ENCODE measurements at regions not wholly inside any gene's neighbourhood (a gene's known extent, or its start where the extent isn't known, plus 50 kb on each side); places are given as distances from the start of the nearest gene placed in this dataset.

DNA sequence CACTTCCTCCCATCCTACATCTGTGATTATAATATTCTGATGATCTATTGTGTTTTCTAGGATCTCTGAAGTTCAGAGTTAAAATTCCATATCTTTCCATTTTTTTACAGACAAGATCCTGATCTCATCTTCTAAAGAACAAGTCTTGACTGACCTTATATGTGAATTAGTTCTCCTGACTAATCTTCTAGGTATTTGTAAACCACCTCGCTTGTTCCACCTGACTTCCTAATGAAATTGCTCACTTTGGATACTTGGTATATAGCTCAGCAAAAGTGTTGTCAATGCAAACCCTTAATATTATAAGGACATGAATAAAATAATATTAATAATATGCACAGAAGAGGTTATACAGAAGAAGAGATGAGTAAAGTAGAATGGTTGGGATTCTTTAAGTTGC lies 68.2 kb upstream of the NR4A3 start:
- no peak for DNase-seq (ENCODE audit: low read depth)

GRCh38 chr9:99760421-99760820 lies 61.3 kb upstream of the NR4A3 start:
- DNase-seq (ENCODE audit: low read depth), result no peak

DNA sequence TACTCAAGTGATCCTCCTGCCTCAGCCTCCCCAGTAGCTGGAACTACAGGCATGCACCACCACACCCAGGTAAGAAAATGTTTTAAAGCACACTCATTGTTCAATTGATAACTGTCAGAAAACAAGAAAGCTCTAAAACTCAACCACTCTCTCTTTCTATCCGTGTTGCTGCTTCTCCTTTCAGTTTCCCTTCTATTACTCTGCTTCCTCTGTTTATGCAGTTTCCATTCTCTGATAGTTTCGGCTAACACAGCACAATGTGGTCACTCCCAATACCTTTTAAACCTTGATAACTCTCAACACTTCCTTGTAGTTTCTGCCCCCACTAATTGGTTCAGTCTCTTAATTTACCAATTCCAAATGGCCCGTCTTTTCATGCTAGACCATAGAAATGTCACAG lies 59.2 kb upstream of the NR4A3 start:
- DNase-seq (ENCODE audit: low read depth), result no peak
